ENCODE measurements at regions not wholly inside any gene's neighbourhood (a gene's known extent, or its start where the extent isn't known, plus 50 kb on each side); places are given as distances from the start of the nearest gene placed in this dataset.

DNA sequence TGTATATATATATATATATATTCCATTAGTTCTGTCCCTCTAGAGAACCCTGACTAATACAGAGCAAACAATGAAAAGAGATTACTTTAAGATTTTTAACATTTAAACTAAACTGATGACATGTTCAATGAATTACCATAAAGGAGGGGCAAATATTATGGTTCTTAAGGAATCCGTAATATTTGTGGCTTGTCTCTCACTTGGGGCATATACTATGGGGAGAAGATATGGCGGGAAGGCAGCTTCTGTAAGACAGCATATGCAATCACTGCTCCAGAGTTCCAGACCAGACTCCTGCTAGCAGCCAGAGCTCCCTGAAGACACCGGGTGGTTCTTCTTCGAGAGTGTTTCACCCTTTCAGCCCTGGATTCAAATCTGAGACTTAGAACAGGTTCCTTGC lies 321.1 kb upstream of the NT5E start:
- TF ChIP-seq EZH2 (IDR thresholded peaks at IDR 0.05; ENCODE audit: insufficient read depth, poor library complexity, severe bottlenecking) = no peak
- no peak for TF ChIP-seq EZH2phosphoT487 (IDR thresholded peaks at IDR 0.05; ENCODE audit: insufficient read depth, low read depth)
